Adrenal gland (tissue), 9 donors: ENCODE measurements at regions not wholly inside any gene's neighbourhood (a gene's known extent, or its start where the extent isn't known, plus 50 kb on each side); places are given as distances from the start of the nearest gene placed in this dataset.

Source experiments
- DNase-seq, 7 donors: peaks; one replicate each; pipeline ENCODE4 v3.0.0-alpha.2; 2019 to 2020
- H3K27ac ChIP-seq, 5 donors: fragments of 200-600 bp; sonication (generic) in 4 of 5; 1 replicate in 3 of 5; 2 replicates in 2 of 5; pipeline versions ENCODE4 v1.5.1 to v1.8.0; 2016 to 2020; ENCODE audit warnings: mild to moderate bottlenecking in 1 of 5
- H3K27me3 ChIP-seq: fragments of 200-600 bp; 2 replicates; pipeline ENCODE4 v1.8.0; 2021
- H3K36me3 ChIP-seq, 2 donors: fragments of 200-600 bp; replicated peaks in 1 of 2; 1 replicate in 1 of 2; 2 replicates in 1 of 2; pipeline versions ENCODE4 v1.5.1 to v1.8.0; 2018 to 2022
- H3K4me1 ChIP-seq, 2 donors: fragments of 200-600 bp; replicated peaks in 1 of 2; 1 replicate in 1 of 2; 2 replicates in 1 of 2; pipeline versions ENCODE4 v1.5.1 to v1.8.0; 2018 to 2021
- H3K4me3 ChIP-seq, 4 donors: fragments of 200-600 bp; sonication (generic) in 3 of 4; one replicate each; pipeline ENCODE4 v1.5.1; 2016 to 2018
- H3K9me3 ChIP-seq, 3 donors: fragments of 200-600 bp; sonication (generic) in 1 of 3; replicated peaks in 1 of 3; 1 replicate in 2 of 3; 2 replicates in 1 of 3; pipeline versions ENCODE4 v1.5.1 to v1.8.0; 2016 to 2021
- POLR2A ChIP-seq, 2 donors: fragments of 450-650 bp; IDR thresholded peaks; one replicate each; pipeline ENCODE4 v1.6.1; 2017; ENCODE audit warnings: antibody characterized with exemption in 2 of 2, mild to moderate bottlenecking in 2 of 2, moderate library complexity in 1 of 2
- WGBS, 4 donors: extraction: QIAGEN DNeasy Blood & Tissue Kit in 2 of 4; methylation state at CpG; one replicate each; pipeline versions ENCODE4 v1.1.5 to v1.1.7; 2013 to 2017; 5-methylcytosine and 5-hydroxymethylcytosine counted together
- intact Hi-C, 2 donors: fragments of 100-400 bp; cut with DNase I; formaldehyde crosslinking; loops; one replicate each; pipeline versions ENCODE4 v1.14.1 to v1.15.0; 2022 to 2023
- TF ChIP-seq, protein P1 (sequence below), 6 experiments: fragments of 450-650 bp in 4 of 6; fragments of 200-600 bp in 2 of 6; sonication (generic) in 1 of 6; IDR thresholded peaks; 1 replicate in 5 of 6; 2 replicates in 1 of 6; pipeline versions ENCODE4 v1.5.1 to v1.8.0; 2016 to 2021; ENCODE audit warnings: antibody characterized with exemption in 6 of 6, mild to moderate bottlenecking in 2 of 6, moderate library complexity in 1 of 6
- donor health status: healthy with polysubstance abuse.
- donor health status: Bipolar disorder and iron deficiency.
- donor health status: DM: yes; HTN: yes; CAD: no.
- donor health status: DM: no; HTN: no; CAD: no.
- donor health status: DM: no; HTN: no; CAD: no.

DNA sequence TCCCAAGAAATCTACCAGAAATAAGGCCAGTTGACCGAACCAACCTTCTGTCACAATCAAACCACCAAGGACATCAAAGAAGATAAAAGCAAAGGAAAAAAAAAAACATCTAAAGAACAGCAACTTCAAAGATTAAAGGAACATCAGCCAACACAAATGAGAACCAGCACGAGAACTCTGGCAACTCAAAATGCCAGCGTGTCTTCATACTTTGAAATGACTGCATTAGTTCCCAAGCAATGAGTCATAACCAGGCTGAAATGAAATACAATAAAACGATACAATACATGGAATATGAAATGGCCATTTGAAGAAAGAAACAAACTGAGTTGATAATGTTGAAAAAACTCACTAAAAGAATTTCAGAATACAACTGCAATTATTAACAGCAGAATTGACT is 611.6 kb upstream of the GRIA3 start:
- DNase-seq, result no peak
- Histone ChIP-seq H3K27ac (no peak overlapping the region), H3K9me3 (no peaks in the 10 kb centered on the region), H3K4me1 (no peaks in the 10 kb centered on the region), H3K4me3 (no peak overlapping the region), H3K36me3 (no peaks in the 10 kb centered on the region), H3K27me3 (no peaks in the 10 kb centered on the region)
- intact Hi-C loops, result no loop called here
- TF ChIP-seq, protein P1, sequence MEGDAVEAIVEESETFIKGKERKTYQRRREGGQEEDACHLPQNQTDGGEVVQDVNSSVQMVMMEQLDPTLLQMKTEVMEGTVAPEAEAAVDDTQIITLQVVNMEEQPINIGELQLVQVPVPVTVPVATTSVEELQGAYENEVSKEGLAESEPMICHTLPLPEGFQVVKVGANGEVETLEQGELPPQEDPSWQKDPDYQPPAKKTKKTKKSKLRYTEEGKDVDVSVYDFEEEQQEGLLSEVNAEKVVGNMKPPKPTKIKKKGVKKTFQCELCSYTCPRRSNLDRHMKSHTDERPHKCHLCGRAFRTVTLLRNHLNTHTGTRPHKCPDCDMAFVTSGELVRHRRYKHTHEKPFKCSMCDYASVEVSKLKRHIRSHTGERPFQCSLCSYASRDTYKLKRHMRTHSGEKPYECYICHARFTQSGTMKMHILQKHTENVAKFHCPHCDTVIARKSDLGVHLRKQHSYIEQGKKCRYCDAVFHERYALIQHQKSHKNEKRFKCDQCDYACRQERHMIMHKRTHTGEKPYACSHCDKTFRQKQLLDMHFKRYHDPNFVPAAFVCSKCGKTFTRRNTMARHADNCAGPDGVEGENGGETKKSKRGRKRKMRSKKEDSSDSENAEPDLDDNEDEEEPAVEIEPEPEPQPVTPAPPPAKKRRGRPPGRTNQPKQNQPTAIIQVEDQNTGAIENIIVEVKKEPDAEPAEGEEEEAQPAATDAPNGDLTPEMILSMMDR (IDR thresholded peaks at IDR 0.05), result no peak
- TF ChIP-seq POLR2A (IDR thresholded peaks at IDR 0.05), result no peak
- WGBS, 4 donors, result 46 to 57% (median 50%) methylated on average over 4 of the region's 4 CpGs

DNA sequence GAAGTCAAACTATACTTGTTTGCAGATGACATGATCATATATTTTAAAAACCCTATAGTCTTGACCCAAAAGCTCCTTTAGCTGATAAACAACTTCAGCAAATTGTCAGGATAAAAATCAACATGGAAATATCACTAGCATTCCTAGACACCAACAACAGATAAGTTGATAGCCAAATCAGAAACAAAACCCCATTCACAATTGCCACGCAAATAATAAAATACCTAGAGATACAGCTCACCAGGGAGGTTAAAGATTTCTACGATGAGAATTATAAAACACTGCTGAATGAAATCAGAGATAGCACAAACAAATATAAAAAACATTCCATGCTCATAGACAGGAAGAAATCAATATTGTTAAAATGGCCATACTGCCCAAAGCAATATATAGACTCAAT is 605.0 kb upstream of the GRIA3 start:
- no peak for DNase-seq
- WGBS, 4 donors, result 75 to 86% (median 82%) methylated on average over 2 of the region's 2 CpGs
- Histone ChIP-seq H3K4me1 (no peaks in the 10 kb centered on the region), H3K4me3 (no peak overlapping the region), H3K9me3 (no peaks in the 10 kb centered on the region), H3K27ac (no peak overlapping the region), H3K36me3 (no peaks in the 10 kb centered on the region), H3K27me3 (no peaks in the 10 kb centered on the region)
- no peak for TF ChIP-seq POLR2A (IDR thresholded peaks at IDR 0.05)
- TF ChIP-seq, protein P1 (IDR thresholded peaks at IDR 0.05), result no peak
- intact Hi-C loops, result no loop called here

DNA sequence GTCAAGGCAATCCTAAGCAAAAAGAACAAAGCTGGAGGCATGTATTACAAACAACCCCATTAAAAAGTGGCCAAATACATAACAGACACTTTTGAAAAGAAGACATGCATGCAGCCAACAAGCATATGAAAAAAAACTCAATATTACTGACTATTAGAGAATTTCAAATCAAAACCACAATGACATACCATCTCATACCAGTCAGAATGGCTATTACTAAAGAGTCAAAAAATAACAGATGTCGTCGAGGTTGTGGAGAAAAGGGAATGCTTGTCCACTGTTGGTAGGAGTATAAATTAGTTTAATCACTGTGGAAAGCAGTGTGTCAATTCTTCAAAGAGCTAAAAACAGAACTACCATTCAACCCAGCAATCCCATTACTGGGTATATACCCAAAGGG is 604.6 kb upstream of the GRIA3 start:
- Histone ChIP-seq H3K9me3 (no peaks in the 10 kb centered on the region), H3K4me1 (no peaks in the 10 kb centered on the region), H3K27me3 (no peaks in the 10 kb centered on the region), H3K27ac (no peak overlapping the region), H3K4me3 (no peak overlapping the region), H3K36me3 (no peaks in the 10 kb centered on the region)
- DNase-seq, result no peak
- intact Hi-C loops, result no loop called here
- WGBS, 4 donors, result 71 to 92% (median 82%) methylated on average over 2 of the region's 2 CpGs
- no peak for TF ChIP-seq POLR2A (IDR thresholded peaks at IDR 0.05)
- TF ChIP-seq, protein P1 (IDR thresholded peaks at IDR 0.05), result no peak

DNA sequence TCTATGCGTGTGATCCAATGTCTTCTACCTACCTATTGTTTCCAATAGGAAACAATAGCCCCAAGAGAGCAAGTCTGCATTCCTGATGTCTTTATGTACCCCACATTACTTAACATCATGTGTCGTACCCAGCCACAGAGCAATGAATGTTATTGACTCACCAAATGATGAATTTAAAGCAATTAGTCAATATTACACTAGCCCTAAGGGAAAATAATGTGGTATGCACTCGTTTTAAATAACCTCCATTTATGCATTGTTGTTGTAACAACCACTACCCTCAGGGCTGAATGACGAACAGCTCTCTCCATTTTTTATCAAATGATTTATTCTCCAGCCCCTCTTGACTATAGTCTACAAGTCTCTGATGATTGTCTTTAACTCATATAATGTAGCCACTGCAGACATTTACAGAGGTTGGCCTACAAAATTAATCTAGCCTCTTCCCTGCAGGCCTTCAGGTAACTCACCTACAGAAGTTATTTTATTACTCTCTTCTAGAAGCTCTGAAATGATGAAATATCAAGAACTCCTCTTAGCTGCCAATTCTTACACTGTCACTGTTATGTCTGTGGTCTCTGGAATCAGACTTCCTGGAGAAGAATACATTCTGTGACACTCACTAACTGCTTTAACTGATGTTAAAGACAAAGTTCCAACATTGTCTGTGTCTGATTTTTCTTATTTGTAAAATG is 601.7 kb upstream of the GRIA3 start:
- DNase-seq, result no peak
- H3K27me3 ChIP-seq, result no peaks in the 10 kb centered on the region
- H3K9me3 ChIP-seq, result no peaks in the 10 kb centered on the region
- TF ChIP-seq, protein P1 (IDR thresholded peaks at IDR 0.05), result no peak
- no peak for TF ChIP-seq POLR2A (IDR thresholded peaks at IDR 0.05)
- H3K36me3 ChIP-seq, result no peaks in the 10 kb centered on the region
- no peaks in the 10 kb centered on the region for H3K4me1 ChIP-seq
- no peak overlapping the region for H3K4me3 ChIP-seq
- H3K27ac ChIP-seq, result no peak overlapping the region
- 59 to 80% (median 71%) methylated on average over 4 of the region's 4 CpGs for WGBS, 4 donors
- intact Hi-C loops, result no loop called here
